ENCODE measurements at regions not wholly inside any gene's neighbourhood (a gene's known extent, or its start where the extent isn't known, plus 50 kb on each side); places are given as distances from the start of the nearest gene placed in this dataset.
"Not testable (repeated sequence)": the region's sequence is repeated elsewhere in the genome, so short reads cannot be mapped to it uniquely, and the experiment has no call there.

DNA sequence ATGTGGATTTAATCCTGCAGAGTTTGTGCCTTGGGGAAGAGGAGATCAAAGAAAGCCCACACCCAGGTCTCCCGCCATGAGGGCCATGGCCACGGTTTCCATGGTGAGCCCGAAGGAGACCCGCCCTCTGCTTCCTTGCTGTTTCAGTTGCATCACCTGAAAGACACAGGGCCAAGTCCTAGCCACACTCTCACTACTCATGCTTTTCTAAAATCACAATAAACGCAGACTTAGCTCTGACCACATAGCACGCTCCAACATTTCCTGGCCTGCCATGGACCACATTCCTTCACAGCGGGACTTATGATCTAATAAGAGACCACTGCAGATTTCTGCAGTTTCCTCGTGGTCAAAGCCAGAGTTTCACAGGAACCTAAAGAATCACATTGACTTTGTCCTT is 426.0 kb upstream of the NR3C2 start:
- DNase-seq (ENCODE audit: low spot score) = no peak

DNA sequence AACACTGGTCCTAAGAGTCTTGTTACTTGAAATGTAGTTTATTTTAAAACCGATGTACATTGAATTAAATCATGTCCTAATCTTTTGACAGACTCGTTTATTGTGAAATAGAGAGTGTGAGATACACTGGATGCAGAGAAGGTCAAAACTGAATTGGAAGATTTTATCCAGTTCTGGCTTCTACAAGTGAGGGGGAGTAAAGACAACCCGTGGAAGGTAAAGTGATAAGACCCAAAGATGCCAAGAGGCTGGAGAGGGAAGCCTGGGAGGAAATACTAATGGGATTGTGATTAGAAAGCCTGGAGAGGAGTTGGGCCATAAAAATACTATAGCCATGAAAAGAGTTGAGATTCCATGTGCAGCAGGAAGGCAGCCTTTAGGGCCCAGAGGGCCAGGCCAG is 424.5 kb upstream of the NR3C2 start:
- no peak for DNase-seq (ENCODE audit: low spot score)

DNA sequence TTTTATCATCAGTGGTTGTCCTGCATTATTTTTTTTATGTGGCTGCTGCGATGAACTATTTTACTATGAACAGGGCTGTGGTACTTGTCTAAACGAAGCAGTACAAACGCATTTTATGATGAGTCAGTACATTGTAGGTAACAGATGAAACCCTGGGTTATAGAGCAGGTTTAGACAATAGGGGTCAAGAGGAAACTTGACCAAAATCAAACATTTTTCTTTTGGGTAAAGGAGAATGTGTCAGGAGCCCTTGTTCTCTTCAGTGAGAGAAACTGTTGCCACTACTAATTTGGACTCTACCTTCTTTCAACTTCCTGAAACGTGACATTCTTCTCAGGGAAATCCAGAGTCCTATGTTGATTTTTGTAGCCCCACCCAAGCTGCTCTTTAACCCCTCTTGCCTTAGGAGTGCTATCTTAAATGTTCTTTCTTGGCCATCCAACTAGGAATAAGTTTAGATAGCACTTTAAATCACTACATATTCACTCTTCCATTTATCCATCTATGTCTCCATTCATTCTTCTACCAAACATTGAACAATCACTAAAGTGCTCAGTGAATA is 415.8 kb upstream of the NR3C2 start:
- DNase-seq (ENCODE audit: low spot score) = no peak

DNA sequence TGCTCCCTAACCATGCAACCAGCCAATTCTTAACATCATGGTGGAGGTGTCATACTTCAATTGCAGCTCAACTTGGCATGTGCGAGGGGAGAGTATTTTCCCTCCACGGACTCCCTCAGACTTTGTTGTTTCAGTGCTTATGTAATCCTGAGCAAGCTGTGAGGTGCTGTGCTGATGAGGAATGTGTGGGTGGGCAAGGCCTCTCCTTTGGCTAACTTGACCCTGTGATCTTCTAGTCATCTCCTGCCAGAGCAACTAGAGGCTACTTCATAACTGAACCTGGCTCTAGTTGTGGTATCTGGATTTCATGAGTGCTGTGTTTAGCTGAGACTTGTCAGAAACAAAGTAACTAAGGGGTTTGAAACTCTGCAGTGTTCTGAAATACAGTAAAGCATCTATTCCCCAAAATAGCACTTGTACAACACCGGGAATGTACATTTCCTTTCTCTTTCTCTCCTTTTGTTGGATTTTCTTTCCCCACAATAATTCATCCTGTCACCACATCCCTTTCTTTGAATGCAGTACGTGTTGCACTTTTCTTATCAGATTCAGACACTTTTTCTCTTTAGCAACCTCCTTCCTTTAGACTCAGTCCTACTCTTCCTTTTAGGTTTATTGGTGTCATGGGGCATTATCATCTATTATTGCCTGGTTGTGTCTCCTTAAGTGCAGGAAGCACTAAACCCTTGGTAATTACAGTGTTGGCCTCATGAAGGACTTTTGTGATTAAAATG is 415.2 kb upstream of the NR3C2 start:
- no peak for DNase-seq (ENCODE audit: low spot score)

DNA sequence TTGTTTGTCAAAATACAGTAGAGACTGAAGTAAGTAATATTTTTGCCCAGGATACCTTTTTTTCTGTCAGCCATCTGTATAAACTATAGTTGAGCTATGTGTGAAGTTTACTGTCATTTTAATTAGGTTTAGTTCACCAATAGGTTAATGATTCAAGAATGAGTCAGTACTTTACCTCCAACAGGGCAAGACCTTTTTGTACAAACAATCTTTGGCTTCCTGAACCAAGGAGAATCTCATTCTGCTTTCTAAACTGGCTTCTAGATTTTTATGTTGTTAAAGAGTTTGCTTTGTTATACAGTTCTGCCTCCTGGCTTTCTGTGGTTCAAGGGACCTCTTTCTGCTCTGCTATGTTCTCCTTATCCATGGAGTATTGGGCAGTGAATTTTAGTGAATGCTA is 412.0 kb upstream of the NR3C2 start:
- no peak for DNase-seq (ENCODE audit: low spot score)

DNA sequence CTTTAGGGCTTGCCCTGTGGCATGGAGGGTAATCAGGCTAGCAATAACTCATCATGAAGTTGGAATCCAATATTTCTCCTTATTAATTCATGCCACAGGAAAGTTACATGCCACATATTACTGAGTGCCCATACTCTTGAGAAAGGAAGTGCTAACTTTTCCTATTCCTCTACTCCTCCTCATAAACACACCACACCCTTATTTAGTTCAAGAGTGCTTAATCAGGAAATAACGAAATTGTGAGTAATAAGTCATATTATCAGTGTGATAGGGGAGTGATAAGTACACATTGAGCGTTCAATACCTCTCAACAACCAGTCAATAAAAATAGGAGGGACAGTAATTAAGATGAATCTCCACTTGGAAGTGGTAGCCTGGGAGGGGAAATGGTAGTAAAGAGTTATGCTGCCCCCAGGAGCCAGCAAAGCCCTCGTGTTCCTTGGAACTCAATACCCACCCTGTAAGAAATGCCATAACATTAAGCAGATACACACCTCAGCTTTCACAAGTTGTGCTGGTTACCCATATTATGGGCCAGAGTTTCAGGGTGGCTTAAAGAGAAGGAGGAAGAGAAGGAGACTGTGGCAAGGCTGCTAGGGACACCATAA is 410.0 kb upstream of the NR3C2 start:
- DNase-seq (ENCODE audit: low spot score) = no peak

DNA sequence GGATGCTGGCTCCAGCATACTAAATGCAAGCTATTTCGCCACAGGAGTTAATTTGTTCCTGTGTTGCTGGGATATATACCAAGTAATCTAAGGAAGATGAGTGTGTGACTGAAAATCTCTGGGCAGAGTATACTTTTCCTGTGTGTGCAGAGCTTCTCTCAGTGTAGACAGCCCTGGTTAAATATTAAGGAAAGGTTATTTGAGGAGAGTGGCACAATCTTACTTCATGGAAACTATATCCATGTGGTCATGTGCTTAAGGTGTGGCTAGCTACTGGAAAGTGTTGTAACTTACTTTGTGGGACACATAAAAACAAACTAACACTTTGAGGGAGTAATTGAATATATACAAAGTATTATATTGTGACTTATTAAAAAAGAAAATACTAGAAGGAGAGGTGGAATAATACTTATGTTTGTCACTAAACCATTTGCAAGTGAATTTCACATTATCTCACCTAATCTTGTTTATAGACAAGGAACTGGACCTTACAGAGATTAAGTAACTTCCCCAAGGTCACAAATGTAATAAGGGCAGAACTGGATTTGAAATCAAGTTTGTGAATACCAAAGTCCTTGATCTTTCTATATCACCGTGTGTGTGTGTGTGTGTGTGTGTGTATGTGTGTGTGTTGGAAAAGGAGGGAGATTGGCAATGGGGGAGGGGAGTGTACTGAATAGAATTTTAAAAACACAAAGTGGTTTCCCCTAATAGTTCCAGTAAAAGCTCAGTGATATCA is 408.2 kb upstream of the NR3C2 start:
- no peak for DNase-seq (ENCODE audit: low spot score)

DNA sequence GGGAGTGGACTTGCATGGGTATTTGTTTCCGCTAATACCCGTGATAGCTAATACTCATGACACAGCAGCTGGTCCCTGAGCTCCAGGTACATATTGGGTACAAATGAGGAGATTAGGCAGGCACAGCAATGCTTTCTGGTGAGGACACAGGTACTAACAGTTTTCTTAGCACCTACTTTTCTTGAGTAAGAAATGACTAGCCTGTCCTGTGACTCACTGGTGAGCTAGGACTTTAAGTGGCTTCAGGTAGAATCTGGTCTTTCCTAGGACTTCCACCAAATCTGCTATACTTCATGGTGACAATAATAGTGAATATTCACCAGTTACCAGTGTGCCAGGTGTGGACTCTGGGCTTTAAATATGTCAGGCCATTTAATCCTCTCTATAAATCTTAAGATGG is 407.4 kb upstream of the NR3C2 start:
- DNase-seq (ENCODE audit: low spot score) = no peak

DNA sequence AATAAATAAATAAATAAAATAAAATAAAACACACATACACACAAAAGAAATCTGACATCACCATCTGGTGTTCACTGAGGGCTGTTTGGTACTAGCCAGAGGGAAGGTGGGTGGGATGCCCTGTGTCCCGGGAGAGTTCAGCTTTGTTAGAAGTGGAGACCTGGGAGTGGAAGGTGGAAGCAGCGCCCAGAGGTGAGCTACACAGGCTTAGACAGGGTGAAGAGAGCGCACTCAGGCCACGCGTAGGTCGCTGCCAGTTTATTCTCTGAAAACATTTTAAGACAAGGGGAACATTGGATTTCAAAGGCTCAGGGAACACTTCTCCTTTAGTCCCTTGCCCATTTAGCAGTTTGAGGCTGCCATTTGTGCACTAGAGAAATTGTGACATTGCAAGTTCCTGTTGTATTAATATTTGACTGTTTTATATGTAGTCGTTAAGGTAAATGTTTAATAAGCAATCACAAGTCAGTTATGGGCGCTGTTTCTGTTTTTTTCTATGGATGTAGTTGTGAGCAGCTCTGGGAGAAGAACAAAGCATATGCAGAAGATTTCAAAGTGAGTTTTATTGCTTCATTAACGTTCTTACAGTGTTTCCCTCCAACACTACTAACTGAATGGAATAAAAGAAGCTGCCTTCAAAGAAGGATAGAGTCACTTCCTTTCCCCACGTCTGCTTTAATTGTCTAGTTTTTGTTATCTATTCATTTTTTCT is 405.5 kb upstream of the NR3C2 start:
- DNase-seq (ENCODE audit: low spot score) = no peak

DNA sequence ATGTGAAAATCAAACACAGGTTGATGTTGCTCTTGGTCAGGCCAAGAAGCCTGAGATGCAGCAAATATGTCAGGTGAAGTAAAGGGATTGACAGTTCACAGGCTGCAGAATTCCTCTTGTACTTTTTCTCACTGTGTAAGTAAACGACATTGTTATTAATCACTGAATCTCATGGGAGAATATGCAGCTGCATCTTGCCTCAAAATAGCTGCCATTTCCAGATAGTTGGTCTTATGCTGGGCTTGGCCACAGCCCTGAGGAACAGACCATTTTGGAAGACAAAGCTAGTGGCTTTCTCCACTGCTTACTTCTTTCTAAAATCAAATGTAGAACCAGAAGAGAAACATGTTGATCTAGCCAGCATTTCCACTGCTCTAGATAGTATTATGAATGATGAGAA is 403.4 kb upstream of the NR3C2 start:
- DNase-seq (ENCODE audit: low spot score) = no peak

DNA sequence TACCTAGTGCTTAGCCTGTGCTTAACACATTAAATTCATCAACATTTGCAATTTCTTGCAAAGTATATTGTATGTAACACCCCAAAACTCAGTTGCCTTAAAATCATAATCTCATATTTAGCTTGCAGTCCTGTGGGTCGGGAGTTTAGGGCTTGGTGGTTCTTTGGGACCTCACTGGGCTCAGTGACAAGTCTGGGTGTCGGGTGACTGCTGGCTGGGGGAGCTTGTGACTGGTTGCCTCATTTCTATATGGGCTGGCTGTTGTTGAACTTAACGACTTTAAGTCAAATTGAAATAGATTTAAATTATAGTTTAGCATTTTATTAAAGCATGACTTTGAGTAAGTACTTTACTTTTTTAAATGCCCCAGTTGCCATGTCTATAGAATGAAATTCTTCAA is 401.4 kb upstream of the NR3C2 start:
- DNase-seq (ENCODE audit: low spot score) = no peak

DNA sequence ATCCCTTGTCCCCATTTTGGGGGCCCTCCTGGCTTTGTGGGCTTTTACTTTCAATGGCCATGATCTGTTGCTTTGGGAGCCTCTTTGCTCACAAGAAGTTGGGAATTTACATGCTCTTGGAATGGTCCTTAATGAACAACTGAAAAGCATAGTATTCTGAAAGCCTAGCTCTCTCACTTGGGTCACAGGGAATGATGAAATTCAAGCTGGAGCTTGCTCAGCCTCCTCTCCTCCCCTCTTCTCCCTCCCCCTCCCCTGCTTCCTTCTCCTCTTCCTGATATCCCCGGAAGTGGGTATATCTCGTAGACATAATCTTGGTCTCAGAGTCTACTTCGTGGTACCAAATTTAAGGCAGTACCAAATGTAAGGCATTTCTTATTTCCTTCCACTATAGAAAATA is 400.6 kb upstream of the NR3C2 start:
- DNase-seq (ENCODE audit: low spot score) = no peak

DNA sequence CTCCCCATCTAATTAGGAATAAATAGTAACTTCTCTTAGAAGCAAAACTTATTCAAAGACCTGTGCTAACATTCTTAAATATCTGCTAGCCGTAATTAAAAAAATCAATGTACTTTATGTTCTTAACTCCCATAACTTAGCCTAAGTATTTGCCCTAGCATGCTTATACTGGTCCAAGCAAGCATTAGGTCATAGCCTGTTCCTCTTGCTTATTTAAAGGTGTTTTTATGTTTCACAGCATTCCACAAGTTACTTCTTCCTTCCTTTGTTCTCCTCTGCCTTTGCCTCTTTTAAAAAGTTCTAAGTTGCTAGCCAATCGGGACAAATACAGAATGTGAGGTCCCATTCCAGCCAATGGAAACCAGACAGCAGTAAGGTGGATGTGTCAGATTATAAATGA is 395.4 kb upstream of the NR3C2 start:
- DNase-seq (ENCODE audit: low spot score) = not testable (repeated sequence)

DNA sequence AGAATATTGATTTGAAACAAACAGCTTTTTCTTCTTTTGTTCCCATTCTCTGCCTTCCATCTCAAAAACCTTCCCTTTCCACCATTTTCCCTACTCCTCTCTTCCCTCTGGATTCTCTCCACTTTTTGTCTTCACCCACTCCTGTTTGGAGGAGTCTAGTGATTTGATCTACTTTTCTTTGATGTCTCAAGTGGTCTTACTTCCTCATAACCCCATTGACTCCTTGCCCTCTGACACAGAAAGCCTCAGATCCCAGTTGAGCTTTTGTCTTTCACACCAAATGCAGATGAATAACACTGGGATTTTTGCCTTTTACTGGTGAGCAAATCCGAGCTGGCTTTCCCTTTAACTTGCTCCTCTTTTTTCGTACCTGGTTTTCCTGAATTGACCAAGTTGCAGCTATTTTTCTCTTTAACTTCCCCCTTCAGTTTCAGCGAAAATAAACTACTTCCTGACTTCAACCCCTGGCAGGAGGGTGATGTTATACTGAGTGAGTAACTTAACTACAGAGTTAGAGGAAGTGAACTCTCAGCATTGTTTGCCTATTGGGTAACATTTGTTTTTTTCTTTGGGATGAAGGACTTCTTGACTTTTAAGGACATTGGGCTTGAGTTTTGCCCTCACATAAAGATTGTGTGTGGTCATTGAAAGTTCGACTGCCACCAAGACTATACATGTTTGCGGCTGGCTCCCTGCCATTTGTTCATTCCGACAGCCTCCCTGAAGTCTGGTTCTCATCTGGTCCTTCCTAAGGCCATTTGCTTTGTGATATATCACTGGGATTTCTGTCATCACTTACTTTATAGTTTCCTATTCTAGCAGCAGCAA is 392.8 kb upstream of the NR3C2 start:
- DNase-seq (ENCODE audit: low spot score) = no peak

DNA sequence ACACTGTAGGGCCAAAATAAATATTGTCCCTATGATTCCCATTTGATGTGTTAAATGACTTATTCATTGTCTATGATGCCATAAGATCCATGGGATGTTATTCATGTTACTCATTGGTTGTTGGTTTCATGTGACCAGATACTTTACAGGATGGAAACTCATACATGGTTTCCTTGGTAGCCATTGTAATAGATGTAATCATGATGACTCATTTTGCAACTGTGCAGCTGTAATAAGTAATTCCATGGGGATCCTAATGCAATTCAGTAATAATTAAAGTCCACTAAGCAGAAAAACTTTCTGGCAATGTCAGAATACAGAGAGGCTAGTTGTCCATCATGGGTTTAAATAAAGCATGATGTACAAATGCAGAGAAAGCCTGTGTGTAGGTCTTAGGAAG is 389.7 kb upstream of the NR3C2 start:
- no peak for DNase-seq (ENCODE audit: low spot score)

DNA sequence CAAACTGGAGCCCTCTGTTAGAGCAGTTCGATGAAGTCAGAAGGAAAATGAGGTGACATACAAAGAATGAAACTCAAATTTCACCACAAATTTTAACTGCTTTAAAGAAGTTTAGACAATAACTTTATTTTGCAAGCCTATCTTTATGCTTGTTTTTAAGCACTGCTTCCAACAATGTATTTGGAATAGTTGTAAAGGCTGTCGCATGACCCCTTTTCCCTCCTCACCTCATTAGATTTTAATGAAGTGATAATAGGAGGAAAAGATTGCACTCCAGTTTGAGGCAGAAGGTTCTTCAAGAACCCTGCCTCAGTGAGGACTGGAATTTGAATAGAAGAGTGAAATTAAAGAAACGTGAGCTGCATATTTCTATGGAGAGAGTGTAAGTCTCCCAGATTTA is 386.1 kb upstream of the NR3C2 start:
- DNase-seq (ENCODE audit: low spot score) = no peak

DNA sequence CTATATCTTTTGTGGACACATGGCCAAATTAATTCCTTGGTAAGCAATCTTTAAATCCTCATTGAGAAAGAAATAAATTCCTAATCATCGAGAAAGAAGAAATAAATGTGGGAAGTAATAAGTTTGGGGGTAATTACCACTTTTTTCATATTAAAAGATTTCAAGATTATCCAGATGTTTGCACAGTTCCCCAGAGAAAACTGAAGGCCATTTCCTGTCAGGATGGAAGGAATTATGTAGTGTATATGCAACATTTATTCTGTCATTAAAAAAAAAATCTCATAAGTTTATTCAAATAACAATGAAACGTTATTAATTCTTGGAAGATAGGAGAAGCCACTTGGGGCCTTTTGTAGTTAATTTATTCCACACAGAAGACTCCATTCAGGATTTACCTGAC is 385.6 kb upstream of the NR3C2 start:
- DNase-seq (ENCODE audit: low spot score) = no peak

DNA sequence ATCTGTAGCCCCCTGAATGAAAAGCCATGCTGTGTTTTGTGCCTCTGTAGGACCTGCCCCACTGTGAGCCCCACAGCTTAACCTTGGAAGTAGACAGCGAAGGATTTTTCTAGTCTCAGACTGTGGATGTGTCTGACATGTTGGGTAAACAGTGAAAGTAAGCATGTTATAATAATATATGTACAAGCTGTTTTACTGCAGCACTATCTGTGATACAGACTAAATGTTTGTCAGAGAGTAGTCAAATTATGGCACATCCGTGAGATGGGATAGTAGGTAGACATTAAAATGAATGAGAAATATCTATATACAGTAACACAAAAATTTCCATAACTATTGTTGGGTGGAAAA is 381.2 kb upstream of the NR3C2 start:
- no peak for DNase-seq (ENCODE audit: low spot score)

DNA sequence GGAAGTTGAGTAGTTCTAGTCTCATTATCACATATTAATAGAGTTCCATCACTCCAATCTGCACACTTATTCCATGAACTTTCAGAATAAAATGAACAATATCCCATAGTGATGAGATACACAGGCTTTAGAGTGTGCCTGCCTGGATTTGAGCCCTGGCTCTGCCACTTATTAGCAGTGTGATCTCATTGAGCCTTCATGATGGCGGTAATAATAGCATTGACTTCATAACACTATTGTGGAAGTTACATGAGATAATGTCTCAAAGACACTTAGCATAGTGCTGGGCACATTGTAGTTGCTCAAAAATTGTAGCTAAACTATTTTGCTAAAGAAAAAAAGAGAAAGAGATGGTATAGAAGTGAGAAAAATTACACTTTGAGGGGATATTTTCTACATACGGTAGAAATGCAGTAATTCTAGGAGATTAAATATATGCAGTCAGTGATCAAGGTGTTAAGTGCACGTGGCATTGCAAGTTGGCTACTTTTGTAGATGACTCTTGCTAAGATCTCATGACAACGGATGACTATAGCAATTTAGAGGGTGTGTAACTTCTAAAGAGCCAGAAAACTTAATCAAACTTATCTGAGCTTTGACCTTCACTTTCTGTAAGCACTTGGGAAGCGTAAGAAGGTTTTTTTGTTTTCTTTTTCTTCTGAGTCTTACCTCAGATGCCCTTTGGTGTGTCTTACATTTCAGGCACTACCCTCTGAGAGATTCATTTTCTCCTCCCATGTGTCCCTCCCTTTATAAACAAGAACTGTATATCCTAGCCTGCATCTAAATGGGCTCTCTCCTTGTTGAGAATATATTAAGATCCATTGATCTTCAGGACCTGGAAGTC is 380.6 kb upstream of the NR3C2 start:
- DNase-seq (ENCODE audit: low spot score) = no peak

DNA sequence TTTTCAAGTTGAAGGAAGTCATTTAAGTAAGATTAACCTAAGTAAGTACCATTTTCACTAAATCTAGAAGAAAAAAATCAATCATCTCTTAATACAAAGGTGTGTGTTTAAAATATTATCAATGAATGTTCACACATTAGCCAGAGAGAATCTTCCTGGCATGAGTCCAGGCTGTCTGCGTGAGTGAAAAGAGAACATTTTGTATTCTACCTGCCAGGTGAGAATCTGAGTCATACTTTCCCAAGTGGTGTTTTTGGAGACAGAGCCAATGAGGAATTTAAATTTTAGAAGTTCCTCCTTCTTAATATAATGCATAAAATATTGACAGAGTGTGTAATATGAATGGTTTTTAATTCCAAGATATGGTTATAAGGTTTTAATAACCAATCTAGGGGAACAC is 371.8 kb upstream of the NR3C2 start:
- no peak for DNase-seq (ENCODE audit: low spot score)

DNA sequence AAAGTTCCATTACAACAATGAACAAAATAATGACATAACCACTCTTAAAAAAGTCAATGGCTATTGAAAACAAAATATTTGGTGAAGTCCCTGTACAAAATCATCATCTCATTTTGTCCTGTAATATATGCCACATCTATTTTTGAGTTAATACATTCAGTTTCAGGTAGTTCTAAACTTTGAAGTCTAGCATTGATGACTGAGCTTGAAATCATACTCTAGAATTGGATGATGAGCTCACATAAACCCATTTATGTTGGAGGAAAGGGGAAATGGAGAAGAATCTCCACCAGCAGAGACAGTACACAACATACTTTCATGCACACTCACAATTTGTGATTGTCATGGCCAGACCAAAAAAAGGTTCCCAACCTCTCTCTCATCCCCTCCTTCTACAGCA is 371.1 kb upstream of the NR3C2 start:
- no peak for DNase-seq (ENCODE audit: low spot score)
